ENCODE measurements at regions not wholly inside any gene's neighbourhood (a gene's known extent, or its start where the extent isn't known, plus 50 kb on each side); places are given as distances from the start of the nearest gene placed in this dataset.

- TF ChIP-seq, protein P1, sequence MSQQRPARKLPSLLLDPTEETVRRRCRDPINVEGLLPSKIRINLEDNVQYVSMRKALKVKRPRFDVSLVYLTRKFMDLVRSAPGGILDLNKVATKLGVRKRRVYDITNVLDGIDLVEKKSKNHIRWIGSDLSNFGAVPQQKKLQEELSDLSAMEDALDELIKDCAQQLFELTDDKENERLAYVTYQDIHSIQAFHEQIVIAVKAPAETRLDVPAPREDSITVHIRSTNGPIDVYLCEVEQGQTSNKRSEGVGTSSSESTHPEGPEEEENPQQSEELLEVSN (IDR thresholded peaks at IDR 0.05): no peak
- TF ChIP-seq RBBP5 (IDR thresholded peaks at IDR 0.05; ENCODE audit: borderline replicate concordance, low read depth, low read length) (no peak), POLR2A (IDR thresholded peaks at IDR 0.05; ENCODE audit: control extremely low read depth in 1 of 2, low read depth in 2 of 2, low read length in 2 of 2) (no peak), JUN (IDR thresholded peaks at IDR 0.05; ENCODE audit: low read depth, low read length) (no peak)
- TF ChIP-seq, protein P2, sequence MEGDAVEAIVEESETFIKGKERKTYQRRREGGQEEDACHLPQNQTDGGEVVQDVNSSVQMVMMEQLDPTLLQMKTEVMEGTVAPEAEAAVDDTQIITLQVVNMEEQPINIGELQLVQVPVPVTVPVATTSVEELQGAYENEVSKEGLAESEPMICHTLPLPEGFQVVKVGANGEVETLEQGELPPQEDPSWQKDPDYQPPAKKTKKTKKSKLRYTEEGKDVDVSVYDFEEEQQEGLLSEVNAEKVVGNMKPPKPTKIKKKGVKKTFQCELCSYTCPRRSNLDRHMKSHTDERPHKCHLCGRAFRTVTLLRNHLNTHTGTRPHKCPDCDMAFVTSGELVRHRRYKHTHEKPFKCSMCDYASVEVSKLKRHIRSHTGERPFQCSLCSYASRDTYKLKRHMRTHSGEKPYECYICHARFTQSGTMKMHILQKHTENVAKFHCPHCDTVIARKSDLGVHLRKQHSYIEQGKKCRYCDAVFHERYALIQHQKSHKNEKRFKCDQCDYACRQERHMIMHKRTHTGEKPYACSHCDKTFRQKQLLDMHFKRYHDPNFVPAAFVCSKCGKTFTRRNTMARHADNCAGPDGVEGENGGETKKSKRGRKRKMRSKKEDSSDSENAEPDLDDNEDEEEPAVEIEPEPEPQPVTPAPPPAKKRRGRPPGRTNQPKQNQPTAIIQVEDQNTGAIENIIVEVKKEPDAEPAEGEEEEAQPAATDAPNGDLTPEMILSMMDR (IDR thresholded peaks at IDR 0.05; ENCODE audit: control extremely low read depth in 1 of 3, insufficient read depth in 1 of 3, low read depth in 1 of 3, low read length in 3 of 3): peak in 1 of 3 experiments; percentile 13; a peak in 1 of 4 replicates
These were observed 217.6 kb upstream of the MYL2 start for GRCh38 chr12:111138016-111138415.
